ENCODE measurements at regions not wholly inside any gene's neighbourhood (a gene's known extent, or its start where the extent isn't known, plus 50 kb on each side); places are given as distances from the start of the nearest gene placed in this dataset.

GRCh38 chr12:24696800-24697199 lies 252.1 kb downstream of the BCAT1 start:
- no peak for DNase-seq
- Histone ChIP-seq H3K9me3 (no peaks in the 10 kb centered on the region), H3K36me3 (no peaks in the 10 kb centered on the region), H3K27ac (no peak overlapping the region), H3K4me3 (no peak overlapping the region), H3K4me1 (no peaks in the 10 kb centered on the region), H3K27me3 (no peaks in the 10 kb centered on the region)
- TF ChIP-seq CTCF (IDR thresholded peaks at IDR 0.05), result no peak
- intact Hi-C loops (cut with DNase I; ENCODE audit: low total_unique reads), result no loop called here

- Histone ChIP-seq H3K4me1 (no peaks in the 10 kb centered on the region), H3K27ac (no peak overlapping the region), H3K27me3 (no peaks in the 10 kb centered on the region), H3K9me3 (no peaks in the 10 kb centered on the region), H3K4me3 (no peak overlapping the region), H3K36me3 (no peaks in the 10 kb centered on the region)
- no peak for TF ChIP-seq CTCF (IDR thresholded peaks at IDR 0.05)
- DNase-seq, result no peak
- intact Hi-C loops (cut with DNase I; ENCODE audit: low total_unique reads), result no loop called here
Measured at GRCh38 chr12:24695657-24696329, 253.1 kb downstream of the BCAT1 start.

GRCh38 chr12:24695103-24695502 lies 253.8 kb downstream of the BCAT1 start:
- no peak for DNase-seq
- H3K27me3 ChIP-seq, result no peaks in the 10 kb centered on the region
- TF ChIP-seq CTCF (IDR thresholded peaks at IDR 0.05), result no peak
- intact Hi-C loops (cut with DNase I; ENCODE audit: low total_unique reads), result no loop called here
- no peaks in the 10 kb centered on the region for H3K36me3 ChIP-seq
- H3K4me3 ChIP-seq, result no peak overlapping the region
- H3K9me3 ChIP-seq, result no peaks in the 10 kb centered on the region
- no peak overlapping the region for H3K27ac ChIP-seq
- no peaks in the 10 kb centered on the region for H3K4me1 ChIP-seq

- Histone ChIP-seq H3K4me1 (no peaks in the 10 kb centered on the region), H3K36me3 (no peaks in the 10 kb centered on the region), H3K9me3 (peaks cover 0 to 12% (median 0%) of the 10 kb centered on the region in 3 donors), H3K27ac (no peak overlapping the region), H3K4me3 (no peak overlapping the region), H3K27me3 (no peaks in the 10 kb centered on the region)
- DNase-seq, result no peak
- intact Hi-C loops (cut with DNase I; ENCODE audit: low total_unique reads), result no loop called here
- no peak for TF ChIP-seq CTCF (IDR thresholded peaks at IDR 0.05)
Measured at GRCh38 chr12:24688601-24689000, 260.3 kb downstream of the BCAT1 start.

- Histone ChIP-seq H3K9me3 (peaks cover 0 to 12% (median 0%) of the 10 kb centered on the region in 3 donors), H3K4me3 (no peak overlapping the region), H3K36me3 (no peaks in the 10 kb centered on the region), H3K27me3 (no peaks in the 10 kb centered on the region), H3K4me1 (no peaks in the 10 kb centered on the region), H3K27ac (no peak overlapping the region)
- intact Hi-C loops (cut with DNase I; ENCODE audit: low total_unique reads), result no loop called here
- no peak for TF ChIP-seq CTCF (IDR thresholded peaks at IDR 0.05)
- no peak for DNase-seq
Measured at GRCh38 chr12:24681570-24681969, 267.3 kb downstream of the BCAT1 start.

GRCh38 chr12:24679126-24679525 lies 269.8 kb downstream of the BCAT1 start:
- no peak for TF ChIP-seq CTCF (IDR thresholded peaks at IDR 0.05)
- no peaks in the 10 kb centered on the region for H3K27me3 ChIP-seq

More at GRCh38 chr12:24679126-24679525, 269.8 kb downstream of the BCAT1 start:
- Histone ChIP-seq H3K36me3 (no peaks in the 10 kb centered on the region), H3K4me1 (no peaks in the 10 kb centered on the region), H3K27ac (no peak overlapping the region), H3K4me3 (no peak overlapping the region), H3K9me3 (peaks cover 0 to 5% (median 0%) of the 10 kb centered on the region in 3 donors)
- intact Hi-C loops (cut with DNase I; ENCODE audit: low total_unique reads), result no loop called here
- no peak for DNase-seq
